T-cell (primary cell): ENCODE measurements at regions not wholly inside any gene's neighbourhood (a gene's known extent, or its start where the extent isn't known, plus 50 kb on each side); places are given as distances from the start of the nearest gene placed in this dataset.
"Not testable (repeated sequence)": the region's sequence is repeated elsewhere in the genome, so short reads cannot be mapped to it uniquely, and the experiment has no call there.

Experiments used
- ATAC-seq, 4 experiments: fragments of 200-7000 bp in 3 of 4; fragments of 150-1000 bp in 1 of 4; cut with Tn5 transposase; replicated peaks in 1 of 4; 1 replicate in 3 of 4; 2 replicates in 1 of 4; pipeline ENCODE4 v1.10.0; 2021; ENCODE audit warnings: moderate library complexity in 3 of 4, mild to moderate bottlenecking in 2 of 4, moderate number of reproducible peaks in 1 of 4
- CTCF ChIA-PET, 2 donors: fragments of 300-600 bp; sonication (Branson Sonifier 250); formaldehyde crosslinking; loops; one replicate each; lab custom pipeline; 2022; ENCODE audit warnings: antibody characterized with exemption in 2 of 2; lab: Charles Lee
- POLR2A ChIA-PET, 2 donors: fragments of 300-600 bp; sonication (Branson Sonifier 250); formaldehyde crosslinking; loops; one replicate each; lab custom pipeline; 2022; ENCODE audit warnings: antibody characterized with exemption in 2 of 2; lab: Charles Lee
- DNase-seq, 35 experiments: peaks; one replicate each; pipeline versions ENCODE4 v3.0.0 to v3.0.0-alpha.2; 2013 to 2023
- H3K27ac ChIP-seq: one replicate; pipeline ENCODE4 v1.5.1; 2013; ENCODE audit warnings: low read length
- H3K27me3 ChIP-seq, 2 experiments: replicated peaks in 1 of 2; 1 replicate in 1 of 2; 2 replicates in 1 of 2; pipeline versions ENCODE4 v1.6.1 to v1.7.0; 2013; ENCODE audit warnings: low read length in 1 of 2, mixed read lengths in 1 of 2; ENCODE audit not compliant: control insufficient read depth in 2 of 2, insufficient read depth in 2 of 2; ENCODE audit errors: extremely low read depth in 1 of 2
- H3K36me3 ChIP-seq, 2 donors: 1 replicate in 1 of 2; 2 replicates in 1 of 2; pipeline versions ENCODE4 v1.6.1 to v1.7.0; 2013; ENCODE audit warnings: low read length in 1 of 2; ENCODE audit not compliant: control insufficient read depth in 2 of 2, insufficient read depth in 1 of 2; ENCODE audit errors: extremely low read depth in 1 of 2
- H3K4me1 ChIP-seq, 2 experiments: 1 replicate in 1 of 2; 2 replicates in 1 of 2; pipeline versions ENCODE4 v1.6.1 to v1.7.0; 2013; ENCODE audit warnings: low read length in 2 of 2, mixed read lengths in 1 of 2; ENCODE audit not compliant: insufficient read depth in 2 of 2, control insufficient read depth in 1 of 2; ENCODE audit errors: extremely low read depth in 1 of 2
- H3K4me3 ChIP-seq, 2 donors: 1 replicate in 1 of 2; 2 replicates in 1 of 2; pipeline versions ENCODE4 v1.5.1 to v1.7.0; 2013; ENCODE audit warnings: mild to moderate bottlenecking in 2 of 2, low read length in 1 of 2, moderate library complexity in 1 of 2; ENCODE audit not compliant: control insufficient read depth in 1 of 2; ENCODE audit errors: extremely low read depth in 1 of 2
- H3K9me3 ChIP-seq: 2 replicates; pipeline ENCODE4 v1.7.0; 2013
- H3K27ac Mint-ChIP-seq, 2 donors: one replicate each; pipeline ENCODE4 v1.8.0; 2020 to 2021; ENCODE audit warnings: mild to moderate bottlenecking in 2 of 2, mixed read lengths in 2 of 2
- H3K27me3 Mint-ChIP-seq, 2 donors: one replicate each; pipeline ENCODE4 v1.8.0; 2021 to 2022; ENCODE audit warnings: mixed read lengths in 2 of 2
- H3K36me3 Mint-ChIP-seq: one replicate; pipeline ENCODE4 v1.8.0; 2021; ENCODE audit warnings: mixed read lengths
- H3K4me1 Mint-ChIP-seq, 3 donors: one replicate each; pipeline ENCODE4 v1.8.0; 2020 to 2022; ENCODE audit warnings: mixed read lengths in 3 of 3, mild to moderate bottlenecking in 1 of 3
- H3K4me3 Mint-ChIP-seq, 3 donors: one replicate each; pipeline ENCODE4 v1.8.0; 2020 to 2022; ENCODE audit warnings: mild to moderate bottlenecking in 3 of 3, mixed read lengths in 3 of 3, moderate library complexity in 3 of 3
- H3K9me3 Mint-ChIP-seq, 3 donors: one replicate each; pipeline ENCODE4 v1.8.0; 2020 to 2022; ENCODE audit warnings: mixed read lengths in 3 of 3
- WGBS: methylation state at CpG from one replicate; pipeline ENCODE4 v1.1.5; 2013; ENCODE audit warnings: missing lambda C conversion rate; ENCODE audit not compliant: insufficient coverage; 5-methylcytosine and 5-hydroxymethylcytosine counted together

GRCh38 chr12:90216815-90217214 lies 508.2 kb upstream of the ATP2B1 start:
- H3K36me3 Mint-ChIP-seq = no peaks in the 10 kb centered on the region
- POLR2A ChIA-PET = no interaction called here
- no peaks in the 10 kb centered on the region for H3K27me3 ChIP-seq
- no peaks in the 10 kb centered on the region for H3K4me1 ChIP-seq
- no peaks in the 10 kb centered on the region for H3K9me3 ChIP-seq
- H3K27ac Mint-ChIP-seq = no peak overlapping the region
- no peak overlapping the region for H3K27ac ChIP-seq
- DNase-seq (no peak), ATAC-seq (no peak)
- no peaks in the 10 kb centered on the region for H3K4me1 Mint-ChIP-seq
- no peaks in the 10 kb centered on the region for H3K36me3 ChIP-seq
- no peaks in the 10 kb centered on the region for H3K9me3 Mint-ChIP-seq
- H3K27me3 Mint-ChIP-seq = peaks cover 3 to 19% of the 10 kb centered on the region in 2 donors
- CTCF ChIA-PET = no interaction called here
- H3K4me3 ChIP-seq = no peak overlapping the region
- H3K4me3 Mint-ChIP-seq = no peak overlapping the region
- no CpG with 5 or more reads among the region's 1 CpG for WGBS

DNA sequence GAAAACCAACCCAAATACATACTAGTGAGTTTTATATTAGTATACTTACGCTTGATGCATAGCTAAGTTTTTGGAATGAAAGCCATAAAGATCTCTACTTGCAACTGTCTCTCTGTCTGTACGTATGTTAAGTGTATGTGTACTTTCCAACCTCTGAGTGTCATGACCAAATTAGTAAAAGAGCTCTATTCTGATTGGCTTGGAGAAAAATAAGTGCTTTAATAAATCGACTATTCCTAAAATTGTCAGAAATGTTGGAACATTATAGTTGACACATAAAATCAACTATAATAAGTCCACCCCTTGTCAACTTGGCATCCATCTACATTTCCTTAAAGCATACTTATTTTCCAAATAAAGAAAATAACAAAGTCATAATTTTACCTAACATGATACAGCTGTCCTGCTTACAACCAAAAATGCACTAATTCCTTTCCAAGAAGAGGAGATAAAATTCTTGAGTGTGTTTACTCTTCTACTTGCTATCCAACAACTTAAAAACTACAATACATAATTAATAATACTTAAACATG lies 507.4 kb upstream of the ATP2B1 start:
- H3K27me3 Mint-ChIP-seq = peaks cover 3 to 19% of the 10 kb centered on the region in 2 donors
- WGBS = no CpG with 5 or more reads among the region's 3 CpGs
- Histone ChIP-seq H3K9me3 (no peaks in the 10 kb centered on the region), H3K27me3 (no peaks in the 10 kb centered on the region), H3K4me3 (no peak overlapping the region), H3K27ac (no peak overlapping the region), H3K4me1 (no peaks in the 10 kb centered on the region), H3K36me3 (no peaks in the 10 kb centered on the region)
- no peak overlapping the region for H3K4me3 Mint-ChIP-seq
- ChIA-PET POLR2A (no interaction called here), CTCF (no interaction called here)
- ATAC-seq (no peak), DNase-seq (no peak)
- no peaks in the 10 kb centered on the region for H3K4me1 Mint-ChIP-seq
- H3K9me3 Mint-ChIP-seq = no peaks in the 10 kb centered on the region
- no peaks in the 10 kb centered on the region for H3K36me3 Mint-ChIP-seq
- H3K27ac Mint-ChIP-seq = no peak overlapping the region

DNA sequence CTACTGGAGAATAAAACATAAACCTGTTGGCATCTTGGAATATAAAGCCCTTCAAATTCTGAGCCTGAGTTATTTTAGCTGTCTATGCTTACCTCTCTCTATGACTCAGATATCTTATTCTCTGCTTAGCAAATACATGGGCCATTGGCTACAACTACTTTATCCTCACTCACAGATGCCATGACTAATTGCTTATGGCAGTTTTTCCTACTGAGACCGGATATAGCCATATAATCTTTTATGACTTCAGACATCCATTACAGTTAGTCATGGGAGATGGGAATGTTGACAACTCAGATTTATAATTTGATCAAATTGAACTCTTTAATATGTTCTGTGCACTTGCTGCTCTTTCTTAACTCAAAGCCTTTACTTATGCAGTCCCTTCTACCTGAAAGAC lies 502.4 kb upstream of the ATP2B1 start:
- ChIA-PET CTCF (no interaction called here), POLR2A (no interaction called here)
- Mint-ChIP-seq H3K27me3 (peaks cover 3 to 14% of the 10 kb centered on the region in 2 donors), H3K36me3 (peaks cover 4% of the 10 kb centered on the region), H3K4me3 (no peak overlapping the region), H3K9me3 (peaks cover 11 to 18% (median 13%) of the 10 kb centered on the region in 3 donors), H3K4me1 (no peaks in the 10 kb centered on the region), H3K27ac (no peak overlapping the region)
- Histone ChIP-seq H3K36me3 (no peaks in the 10 kb centered on the region), H3K9me3 (peaks cover 3% of the 10 kb centered on the region), H3K4me1 (no peaks in the 10 kb centered on the region), H3K27me3 (no peaks in the 10 kb centered on the region), H3K27ac (no peak overlapping the region), H3K4me3 (no peak overlapping the region)
- DNase-seq = no peak
- WGBS = no CpG with 5 or more reads among the region's 1 CpG
- no peak for ATAC-seq

DNA sequence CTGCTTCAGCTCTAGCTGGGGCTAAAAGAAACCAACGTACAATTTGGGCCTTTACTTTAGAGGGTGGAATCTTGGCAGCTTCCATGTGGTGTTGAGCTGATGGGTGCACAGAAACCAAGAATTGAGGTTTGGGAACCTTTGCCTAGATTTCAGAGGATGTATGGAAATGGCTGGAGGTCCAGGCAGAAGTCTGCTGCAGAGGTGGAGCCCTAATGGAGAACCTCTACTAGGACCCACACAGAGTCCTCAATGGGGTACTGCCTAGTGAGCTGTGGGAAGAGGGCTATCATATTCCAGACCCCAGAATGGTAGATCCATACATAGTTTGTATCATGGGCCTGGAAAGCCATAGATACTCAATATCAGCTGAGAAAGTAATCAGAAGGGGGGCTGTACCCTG lies 500.4 kb upstream of the ATP2B1 start:
- 100% methylated on average over 1 of the region's 1 CpG for WGBS
- no peaks in the 10 kb centered on the region for H3K27me3 ChIP-seq
- Mint-ChIP-seq H3K4me1 (no peaks in the 10 kb centered on the region), H3K27ac (no peak overlapping the region), H3K27me3 (peaks cover 2% of the 10 kb centered on the region in 2 donors), H3K9me3 (peaks cover 11 to 18% (median 13%) of the 10 kb centered on the region in 3 donors), H3K4me3 (no peak overlapping the region), H3K36me3 (peaks cover 4% of the 10 kb centered on the region)
- no peaks in the 10 kb centered on the region for H3K36me3 ChIP-seq
- no peak overlapping the region for H3K27ac ChIP-seq
- CTCF ChIA-PET = no interaction called here
- H3K9me3 ChIP-seq = peaks cover 3% of the 10 kb centered on the region
- H3K4me3 ChIP-seq = no peak overlapping the region
- H3K4me1 ChIP-seq = no peaks in the 10 kb centered on the region
- DNase-seq = no peak
- no peak for ATAC-seq
- POLR2A ChIA-PET = no interaction called here

- H3K36me3 ChIP-seq, H3K4me3 Mint-ChIP-seq, POLR2A ChIA-PET, H3K4me1 Mint-ChIP-seq, H3K36me3 Mint-ChIP-seq, DNase-seq, H3K4me3 ChIP-seq, H3K27ac Mint-ChIP-seq, ATAC-seq, H3K27ac ChIP-seq, H3K27me3 ChIP-seq, H3K4me1 ChIP-seq, H3K9me3 ChIP-seq, H3K27me3 Mint-ChIP-seq, CTCF ChIA-PET: not testable (repeated sequence)
- H3K9me3 Mint-ChIP-seq = peaks cover 11 to 18% (median 13%) of the 10 kb centered on the region in 3 donors
These were observed 499.7 kb upstream of the ATP2B1 start for GRCh38 chr12:90208379-90208778.

DNA sequence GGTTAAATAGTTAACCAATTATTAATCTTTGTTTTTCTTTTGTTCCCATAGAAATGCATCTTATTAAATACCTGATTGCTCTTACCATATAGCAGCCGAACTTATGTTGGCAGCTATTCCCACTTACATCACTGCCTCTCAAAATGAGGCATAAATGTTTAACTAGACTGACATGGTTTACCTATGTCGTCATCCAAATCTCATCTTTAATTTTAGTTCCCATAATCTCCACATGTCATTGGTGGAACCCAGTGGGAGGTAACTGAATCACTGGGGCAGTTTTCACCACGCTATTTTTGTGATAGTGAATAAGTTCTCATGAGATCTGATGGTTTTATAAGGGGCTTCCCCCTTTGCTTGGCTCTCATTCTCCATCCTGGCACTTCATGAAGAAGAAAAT lies 499.2 kb upstream of the ATP2B1 start:
- no peaks in the 10 kb centered on the region for H3K27me3 ChIP-seq
- H3K36me3 ChIP-seq = no peaks in the 10 kb centered on the region
- H3K9me3 Mint-ChIP-seq = peaks cover 11 to 18% (median 13%) of the 10 kb centered on the region in 3 donors
- no peak overlapping the region for H3K4me3 ChIP-seq
- ATAC-seq (no peak), DNase-seq (no peak)
- no peaks in the 10 kb centered on the region for H3K4me1 Mint-ChIP-seq
- H3K27ac ChIP-seq = no peak overlapping the region
- POLR2A ChIA-PET = no interaction called here
- peaks cover 3% of the 10 kb centered on the region for H3K9me3 ChIP-seq
- no peak overlapping the region for H3K27ac Mint-ChIP-seq
- H3K36me3 Mint-ChIP-seq = peaks cover 4% of the 10 kb centered on the region
- CTCF ChIA-PET = interaction anchor here in 1 of 2 donors (0.6 kb wide), 1 partner anchor 284 kb away, joined by 3 read pairs; no protein-coding TSS in a partner anchor
- 75% methylated on average over 1 of the region's 3 CpGs for WGBS
- H3K27me3 Mint-ChIP-seq = peaks cover 0 to 2% of the 10 kb centered on the region in 2 donors
- H3K4me1 ChIP-seq = no peaks in the 10 kb centered on the region
- H3K4me3 Mint-ChIP-seq = no peak overlapping the region

DNA sequence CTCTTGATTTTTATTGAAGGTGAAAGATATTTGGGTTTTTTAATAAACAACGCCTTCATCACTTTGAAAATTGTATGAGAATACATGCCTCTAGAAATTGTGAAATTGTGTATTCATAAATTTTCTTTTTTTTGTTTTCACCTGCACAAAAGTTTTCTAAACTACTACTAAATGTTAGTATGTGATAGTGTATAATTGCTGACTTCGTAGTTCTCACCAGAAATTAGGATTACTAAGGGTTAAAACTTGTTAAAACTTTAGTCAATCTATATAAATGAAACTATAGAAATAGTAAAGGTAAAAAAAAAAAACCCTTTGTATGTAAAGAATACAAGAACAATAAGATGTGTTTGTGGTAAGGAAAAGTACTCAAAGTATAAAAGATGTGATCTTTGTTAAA lies 496.5 kb upstream of the ATP2B1 start:
- ChIA-PET POLR2A (no interaction called here), CTCF (no interaction called here)
- H3K4me1 Mint-ChIP-seq = no peaks in the 10 kb centered on the region
- Histone ChIP-seq H3K36me3 (no peaks in the 10 kb centered on the region), H3K27ac (no peak overlapping the region), H3K4me3 (no peak overlapping the region), H3K27me3 (no peaks in the 10 kb centered on the region), H3K9me3 (peaks cover 3% of the 10 kb centered on the region), H3K4me1 (no peaks in the 10 kb centered on the region)
- peaks cover 11 to 17% (median 13%) of the 10 kb centered on the region in 3 donors for H3K9me3 Mint-ChIP-seq
- H3K27me3 Mint-ChIP-seq = peaks cover 0 to 2% of the 10 kb centered on the region in 2 donors
- no peak for DNase-seq
- peaks cover 4% of the 10 kb centered on the region for H3K36me3 Mint-ChIP-seq
- no CpG with 5 or more reads among the region's 2 CpGs for WGBS
- H3K4me3 Mint-ChIP-seq = no peak overlapping the region
- ATAC-seq = no peak
- no peak overlapping the region for H3K27ac Mint-ChIP-seq
